ENCODE measurements at regions not wholly inside any gene's neighbourhood (a gene's known extent, or its start where the extent isn't known, plus 50 kb on each side); places are given as distances from the start of the nearest gene placed in this dataset.
A peak's percentile ranks its signal among the peaks of the same experiment; 100 is the strongest.

GRCh38 chr14:26860111-26860510 is 262.3 kb upstream of the NOVA1 start:
- H3K9me3 Mint-ChIP-seq (ENCODE audit: low read depth): no peaks in the 10 kb centered on the region
- H3K4me3 Mint-ChIP-seq (ENCODE audit: low read depth): no peak overlapping the region
- DNase-seq (ENCODE audit: low spot score, unreplicated experiment): no peak
- H3K36me3 Mint-ChIP-seq (ENCODE audit: insufficient read depth): no peaks in the 10 kb centered on the region
- H3K27me3 Mint-ChIP-seq: no peaks in the 10 kb centered on the region
- no peaks in the 10 kb centered on the region for H3K4me1 Mint-ChIP-seq (ENCODE audit: low read depth)
- no peak overlapping the region for H3K27ac Mint-ChIP-seq
- TF ChIP-seq, protein P1, sequence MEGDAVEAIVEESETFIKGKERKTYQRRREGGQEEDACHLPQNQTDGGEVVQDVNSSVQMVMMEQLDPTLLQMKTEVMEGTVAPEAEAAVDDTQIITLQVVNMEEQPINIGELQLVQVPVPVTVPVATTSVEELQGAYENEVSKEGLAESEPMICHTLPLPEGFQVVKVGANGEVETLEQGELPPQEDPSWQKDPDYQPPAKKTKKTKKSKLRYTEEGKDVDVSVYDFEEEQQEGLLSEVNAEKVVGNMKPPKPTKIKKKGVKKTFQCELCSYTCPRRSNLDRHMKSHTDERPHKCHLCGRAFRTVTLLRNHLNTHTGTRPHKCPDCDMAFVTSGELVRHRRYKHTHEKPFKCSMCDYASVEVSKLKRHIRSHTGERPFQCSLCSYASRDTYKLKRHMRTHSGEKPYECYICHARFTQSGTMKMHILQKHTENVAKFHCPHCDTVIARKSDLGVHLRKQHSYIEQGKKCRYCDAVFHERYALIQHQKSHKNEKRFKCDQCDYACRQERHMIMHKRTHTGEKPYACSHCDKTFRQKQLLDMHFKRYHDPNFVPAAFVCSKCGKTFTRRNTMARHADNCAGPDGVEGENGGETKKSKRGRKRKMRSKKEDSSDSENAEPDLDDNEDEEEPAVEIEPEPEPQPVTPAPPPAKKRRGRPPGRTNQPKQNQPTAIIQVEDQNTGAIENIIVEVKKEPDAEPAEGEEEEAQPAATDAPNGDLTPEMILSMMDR (IDR thresholded peaks at IDR 0.05; ENCODE audit: unreplicated experiment): no peak

DNA sequence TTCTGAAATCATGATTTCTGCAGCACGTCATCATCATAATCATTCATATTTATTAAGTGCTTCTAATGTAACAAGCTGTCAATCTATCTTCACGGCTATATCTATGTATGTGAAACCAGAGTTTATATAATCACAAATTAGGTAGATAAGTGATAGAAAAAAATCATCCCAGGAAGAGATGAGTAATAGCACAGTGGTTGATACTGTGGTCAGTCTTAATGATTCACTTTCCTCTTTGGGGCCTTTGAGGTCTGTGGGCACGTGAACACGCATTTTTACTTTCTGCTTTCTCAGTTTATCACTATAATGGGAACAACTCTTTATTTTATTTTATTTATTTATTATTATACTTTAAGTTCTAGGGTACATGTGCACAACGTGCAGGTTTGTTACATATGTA is 265.9 kb upstream of the NOVA1 start:
- Mint-ChIP-seq H3K27ac (no peak overlapping the region), H3K4me3 (ENCODE audit: low read depth) (no peak overlapping the region), H3K4me1 (ENCODE audit: low read depth) (peaks cover 10% of the 10 kb centered on the region), H3K27me3 (peaks cover 7% of the 10 kb centered on the region), H3K9me3 (ENCODE audit: low read depth) (no peaks in the 10 kb centered on the region), H3K36me3 (ENCODE audit: insufficient read depth) (no peaks in the 10 kb centered on the region)
- no peak for DNase-seq (ENCODE audit: low spot score, unreplicated experiment)
- TF ChIP-seq, protein P1 (IDR thresholded peaks at IDR 0.05; ENCODE audit: unreplicated experiment): no peak

- no peak overlapping the region for H3K4me3 Mint-ChIP-seq (ENCODE audit: low read depth)
- peaks cover 10% of the 10 kb centered on the region for H3K4me1 Mint-ChIP-seq (ENCODE audit: low read depth)
- TF ChIP-seq, protein P1 (IDR thresholded peaks at IDR 0.05; ENCODE audit: unreplicated experiment): no peak
- peak overlapping the region; percentile 31 for H3K27ac Mint-ChIP-seq
- no peaks in the 10 kb centered on the region for H3K36me3 Mint-ChIP-seq (ENCODE audit: insufficient read depth)
- no peaks in the 10 kb centered on the region for H3K9me3 Mint-ChIP-seq (ENCODE audit: low read depth)
- DNase-seq (ENCODE audit: low spot score, unreplicated experiment): no peak
- peaks cover 30% of the 10 kb centered on the region for H3K27me3 Mint-ChIP-seq
These were observed 268.9 kb upstream of the NOVA1 start for GRCh38 chr14:26866721-26867120.

DNA sequence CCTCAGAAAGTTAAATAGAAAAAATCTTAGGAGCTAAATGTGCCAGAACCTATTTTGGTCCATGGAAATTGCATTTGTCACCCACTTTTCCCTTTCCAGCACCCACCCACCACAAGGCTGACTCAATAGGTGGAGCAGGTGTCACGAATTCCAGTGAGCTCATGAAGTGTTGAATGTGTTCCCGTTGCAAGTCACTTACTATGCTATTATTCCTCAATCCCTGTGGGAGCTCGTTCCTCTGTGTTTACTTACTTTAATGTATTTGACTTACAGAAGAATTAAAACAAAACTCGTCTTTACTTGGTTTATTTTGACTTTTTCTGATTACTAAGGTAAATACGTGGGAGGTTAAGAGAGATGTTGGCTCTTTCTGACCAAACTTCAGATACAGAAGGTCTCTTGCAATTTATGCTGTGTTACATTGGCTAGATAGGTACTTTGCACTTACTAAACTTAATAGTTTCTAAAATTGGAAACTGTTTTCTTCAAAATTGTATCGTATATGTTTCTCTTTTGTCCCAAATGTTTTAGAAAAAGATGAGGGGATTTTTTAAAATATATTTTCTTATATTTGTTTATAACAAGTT is 269.4 kb upstream of the NOVA1 start:
- H3K27ac Mint-ChIP-seq: no peak overlapping the region
- H3K4me3 Mint-ChIP-seq (ENCODE audit: low read depth): no peak overlapping the region
- TF ChIP-seq, protein P1 (IDR thresholded peaks at IDR 0.05; ENCODE audit: unreplicated experiment): no peak
- H3K36me3 Mint-ChIP-seq (ENCODE audit: insufficient read depth): no peaks in the 10 kb centered on the region
- H3K4me1 Mint-ChIP-seq (ENCODE audit: low read depth): peaks cover 10% of the 10 kb centered on the region
- peaks cover 31% of the 10 kb centered on the region for H3K27me3 Mint-ChIP-seq
- no peaks in the 10 kb centered on the region for H3K9me3 Mint-ChIP-seq (ENCODE audit: low read depth)
- no peak for DNase-seq (ENCODE audit: low spot score, unreplicated experiment)

- no peaks in the 10 kb centered on the region for H3K36me3 Mint-ChIP-seq (ENCODE audit: insufficient read depth)
- H3K27ac Mint-ChIP-seq: no peak overlapping the region
- TF ChIP-seq, protein P1 (IDR thresholded peaks at IDR 0.05; ENCODE audit: unreplicated experiment): no peak
- no peaks in the 10 kb centered on the region for H3K9me3 Mint-ChIP-seq (ENCODE audit: low read depth)
- H3K27me3 Mint-ChIP-seq: peaks cover 44% of the 10 kb centered on the region
- H3K4me3 Mint-ChIP-seq (ENCODE audit: low read depth): no peak overlapping the region
- H3K4me1 Mint-ChIP-seq (ENCODE audit: low read depth): peaks cover 13% of the 10 kb centered on the region
- no peak for DNase-seq (ENCODE audit: low spot score, unreplicated experiment)
These were observed 272.3 kb upstream of the NOVA1 start for GRCh38 chr14:26870096-26870495.

Measured in progenitor cell of endocrine pancreas (in vitro differentiated cells).